NB4 (cell line): ENCODE measurements at regions not wholly inside any gene's neighbourhood (a gene's known extent, or its start where the extent isn't known, plus 50 kb on each side); places are given as distances from the start of the nearest gene placed in this dataset.

Source experiments
- POLR2A ChIP-seq: IDR thresholded peaks from 2 replicates; pipeline ENCODE4 v1.6.1; 2011; ENCODE audit warnings: mild to moderate bottlenecking; ENCODE audit not compliant: insufficient read length; ENCODE audit errors: extremely low read depth
- TF ChIP-seq, protein P1 (sequence below): IDR thresholded peaks from one replicate; pipeline ENCODE4 v1.5.1; 2012; ENCODE audit warnings: low read depth, low read length

DNA sequence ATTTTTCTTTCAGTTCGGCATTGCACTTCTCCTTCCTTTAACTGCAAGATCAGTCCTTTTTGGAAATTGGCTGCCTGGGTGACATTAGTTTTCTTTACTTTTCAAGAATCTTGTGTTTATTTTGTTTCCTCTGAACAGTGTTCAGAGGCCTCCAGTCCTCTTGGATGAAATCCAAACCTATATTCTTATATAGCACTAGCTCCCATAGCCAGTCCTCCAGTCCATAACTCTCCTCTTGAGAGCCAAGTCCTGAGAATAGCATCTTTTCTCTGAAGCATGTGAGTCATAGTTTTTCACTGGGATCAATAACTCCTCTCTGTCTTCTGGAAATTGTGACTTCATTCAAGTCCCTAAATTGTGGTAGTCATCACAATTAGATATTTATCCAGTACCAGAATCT is 357.5 kb downstream of the RAPGEF2 start:
- TF ChIP-seq, protein P1, sequence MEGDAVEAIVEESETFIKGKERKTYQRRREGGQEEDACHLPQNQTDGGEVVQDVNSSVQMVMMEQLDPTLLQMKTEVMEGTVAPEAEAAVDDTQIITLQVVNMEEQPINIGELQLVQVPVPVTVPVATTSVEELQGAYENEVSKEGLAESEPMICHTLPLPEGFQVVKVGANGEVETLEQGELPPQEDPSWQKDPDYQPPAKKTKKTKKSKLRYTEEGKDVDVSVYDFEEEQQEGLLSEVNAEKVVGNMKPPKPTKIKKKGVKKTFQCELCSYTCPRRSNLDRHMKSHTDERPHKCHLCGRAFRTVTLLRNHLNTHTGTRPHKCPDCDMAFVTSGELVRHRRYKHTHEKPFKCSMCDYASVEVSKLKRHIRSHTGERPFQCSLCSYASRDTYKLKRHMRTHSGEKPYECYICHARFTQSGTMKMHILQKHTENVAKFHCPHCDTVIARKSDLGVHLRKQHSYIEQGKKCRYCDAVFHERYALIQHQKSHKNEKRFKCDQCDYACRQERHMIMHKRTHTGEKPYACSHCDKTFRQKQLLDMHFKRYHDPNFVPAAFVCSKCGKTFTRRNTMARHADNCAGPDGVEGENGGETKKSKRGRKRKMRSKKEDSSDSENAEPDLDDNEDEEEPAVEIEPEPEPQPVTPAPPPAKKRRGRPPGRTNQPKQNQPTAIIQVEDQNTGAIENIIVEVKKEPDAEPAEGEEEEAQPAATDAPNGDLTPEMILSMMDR, result no peak
- no peak for TF ChIP-seq POLR2A
